ENCODE measurements at regions not wholly inside any gene's neighbourhood (a gene's known extent, or its start where the extent isn't known, plus 50 kb on each side); places are given as distances from the start of the nearest gene placed in this dataset.

- no peak for TF ChIP-seq CTCF (conservative IDR thresholded peaks at IDR 0.05; ENCODE audit: low read depth, low read length)
- TF ChIP-seq EZH2 (IDR thresholded peaks at IDR 0.05; ENCODE audit: low read length, unreplicated experiment), result no peak
- no peak for TF ChIP-seq EZH2phosphoT487 (IDR thresholded peaks at IDR 0.05; ENCODE audit: borderline replicate concordance, low read length)
Observed at GRCh38 chr10:83848677-83849076, 290.6 kb upstream of the GHITM start.

All from PC-3 (cell line).